Fibroblast of villous mesenchyme (primary cell): ENCODE measurements at regions not wholly inside any gene's neighbourhood (a gene's known extent, or its start where the extent isn't known, plus 50 kb on each side); places are given as distances from the start of the nearest gene placed in this dataset.

Experiments
- DNase-seq: peaks from one replicate; pipeline ENCODE4 v3.0.0-alpha.2; 2010; ENCODE audit warnings: low read depth
- H3K4me3 ChIP-seq: 2 replicates; pipeline ENCODE4 v1.5.1; 2011; ENCODE audit warnings: low read depth, mild to moderate bottlenecking, low read length
- TF ChIP-seq, protein P1 (sequence below): IDR thresholded peaks from 2 replicates; pipeline ENCODE4 v1.5.1; 2012; ENCODE audit warnings: low read depth, mild to moderate bottlenecking, low read length; ENCODE audit not compliant: insufficient read depth

DNA sequence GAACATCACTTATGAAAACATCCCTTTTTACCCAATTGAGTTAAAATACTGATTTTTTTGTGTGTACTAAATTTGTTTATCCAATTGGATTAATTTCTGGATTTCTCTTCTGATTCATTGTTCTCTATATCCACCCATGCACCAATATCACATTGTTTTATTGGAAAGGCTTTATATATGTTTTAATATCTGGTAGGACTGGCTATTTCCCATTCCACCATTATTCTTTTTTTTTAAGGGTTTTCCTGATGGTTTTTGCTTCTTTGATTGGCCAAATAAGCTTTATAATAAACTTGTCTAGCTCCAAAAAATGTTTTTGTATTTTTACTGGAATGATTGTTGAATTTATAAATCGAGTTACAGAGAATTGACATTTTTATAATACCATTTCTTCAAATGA, 59.4 kb upstream of the DOK5 start:
- TF ChIP-seq, protein P1, sequence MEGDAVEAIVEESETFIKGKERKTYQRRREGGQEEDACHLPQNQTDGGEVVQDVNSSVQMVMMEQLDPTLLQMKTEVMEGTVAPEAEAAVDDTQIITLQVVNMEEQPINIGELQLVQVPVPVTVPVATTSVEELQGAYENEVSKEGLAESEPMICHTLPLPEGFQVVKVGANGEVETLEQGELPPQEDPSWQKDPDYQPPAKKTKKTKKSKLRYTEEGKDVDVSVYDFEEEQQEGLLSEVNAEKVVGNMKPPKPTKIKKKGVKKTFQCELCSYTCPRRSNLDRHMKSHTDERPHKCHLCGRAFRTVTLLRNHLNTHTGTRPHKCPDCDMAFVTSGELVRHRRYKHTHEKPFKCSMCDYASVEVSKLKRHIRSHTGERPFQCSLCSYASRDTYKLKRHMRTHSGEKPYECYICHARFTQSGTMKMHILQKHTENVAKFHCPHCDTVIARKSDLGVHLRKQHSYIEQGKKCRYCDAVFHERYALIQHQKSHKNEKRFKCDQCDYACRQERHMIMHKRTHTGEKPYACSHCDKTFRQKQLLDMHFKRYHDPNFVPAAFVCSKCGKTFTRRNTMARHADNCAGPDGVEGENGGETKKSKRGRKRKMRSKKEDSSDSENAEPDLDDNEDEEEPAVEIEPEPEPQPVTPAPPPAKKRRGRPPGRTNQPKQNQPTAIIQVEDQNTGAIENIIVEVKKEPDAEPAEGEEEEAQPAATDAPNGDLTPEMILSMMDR, result no peak
- no peak for DNase-seq
- H3K4me3 ChIP-seq, result no peak overlapping the region

DNA sequence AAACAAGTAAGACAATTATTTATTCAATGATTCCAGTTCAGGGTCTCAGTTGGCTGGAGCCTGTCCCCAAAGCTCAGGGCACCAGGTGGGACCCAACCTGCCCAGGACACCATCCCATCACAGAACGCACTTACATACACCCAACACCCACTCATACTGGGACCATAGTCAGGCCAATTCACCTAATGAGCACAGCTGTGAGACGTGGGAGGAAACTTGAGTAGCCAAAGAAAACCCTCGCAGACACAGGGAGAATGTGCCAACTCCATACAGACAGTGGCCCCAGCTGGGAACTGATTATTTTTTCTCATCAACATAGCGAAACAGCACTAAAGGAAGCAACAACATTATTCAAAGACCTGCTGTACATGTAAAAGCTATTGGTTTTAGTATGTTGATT, 58.6 kb upstream of the DOK5 start:
- TF ChIP-seq, protein P1, result no peak
- H3K4me3 ChIP-seq, result no peak overlapping the region
- DNase-seq, result no peak

DNA sequence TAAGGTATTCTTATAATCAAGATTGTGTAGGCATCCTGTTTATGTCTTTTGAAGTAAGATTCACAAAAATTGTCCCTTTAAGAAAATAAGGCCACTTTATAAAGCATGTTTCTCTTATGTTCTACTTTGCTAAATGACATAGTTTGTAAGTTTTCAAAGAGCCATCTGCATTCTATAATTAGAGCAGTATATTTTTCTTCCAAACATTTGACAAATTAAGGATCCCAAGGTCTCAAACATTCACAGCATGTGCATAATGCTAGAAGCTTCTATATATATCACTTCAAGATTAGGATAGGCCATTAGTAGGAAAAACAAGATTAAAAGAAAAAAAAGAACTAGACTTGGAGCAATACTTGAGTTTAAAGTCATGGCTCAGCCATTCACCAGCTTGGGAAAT, 55.9 kb upstream of the DOK5 start:
- TF ChIP-seq, protein P1, result no peak
- DNase-seq, result no peak
- no peak overlapping the region for H3K4me3 ChIP-seq
